HL-60 (cell line): ENCODE measurements at regions not wholly inside any gene's neighbourhood (a gene's known extent, or its start where the extent isn't known, plus 50 kb on each side); places are given as distances from the start of the nearest gene placed in this dataset.

Experiments
- DNase-seq, 2 experiments: peaks; one replicate each; pipeline ENCODE4 v3.0.0-alpha.2; 2010 to 2020; ENCODE audit warnings: low read depth in 1 of 2, low spot score in 1 of 2
- H3K27ac ChIP-seq: fragments of 250-450 bp; sonication (Bioruptor Pico); replicated peaks from 2 replicates; pipeline ENCODE4 v1.5.1; 2020; ENCODE audit warnings: mild to moderate bottlenecking, moderate library complexity
- H3K27me3 ChIP-seq: fragments of 250-450 bp; sonication (Bioruptor Pico); 2 replicates; pipeline ENCODE4 v1.5.1; 2021; ENCODE audit warnings: mild to moderate bottlenecking, moderate library complexity; ENCODE audit not compliant: insufficient read depth, poor library complexity, severe bottlenecking
- H3K4me3 ChIP-seq: replicated peaks from 2 replicates; pipeline ENCODE4 v1.5.1; 2011; ENCODE audit warnings: mild to moderate bottlenecking, control low read depth, low read length; ENCODE audit not compliant: insufficient read depth
- GABPA ChIP-seq: IDR thresholded peaks from 2 replicates; pipeline ENCODE4 v1.6.1; 2012; ENCODE audit warnings: low read depth
- POLR2AphosphoS5 ChIP-seq: IDR thresholded peaks from 2 replicates; pipeline ENCODE4 v1.6.1; 2012; ENCODE audit warnings: low read depth
- SPI1 ChIP-seq: IDR thresholded peaks from 2 replicates; pipeline ENCODE4 v1.6.1; 2012; ENCODE audit warnings: low read depth, mild to moderate bottlenecking, borderline replicate concordance
- TF ChIP-seq, protein P1 (sequence below): IDR thresholded peaks from 2 replicates; pipeline ENCODE4 v1.6.1; 2012; ENCODE audit warnings: low read depth; ENCODE audit not compliant: insufficient replicate concordance
- TF ChIP-seq, protein P2 (sequence below): IDR thresholded peaks from one replicate; pipeline ENCODE4 v1.5.1; 2011; ENCODE audit warnings: low read length, control low read depth, inconsistent platforms; ENCODE audit not compliant: insufficient read depth

DNA sequence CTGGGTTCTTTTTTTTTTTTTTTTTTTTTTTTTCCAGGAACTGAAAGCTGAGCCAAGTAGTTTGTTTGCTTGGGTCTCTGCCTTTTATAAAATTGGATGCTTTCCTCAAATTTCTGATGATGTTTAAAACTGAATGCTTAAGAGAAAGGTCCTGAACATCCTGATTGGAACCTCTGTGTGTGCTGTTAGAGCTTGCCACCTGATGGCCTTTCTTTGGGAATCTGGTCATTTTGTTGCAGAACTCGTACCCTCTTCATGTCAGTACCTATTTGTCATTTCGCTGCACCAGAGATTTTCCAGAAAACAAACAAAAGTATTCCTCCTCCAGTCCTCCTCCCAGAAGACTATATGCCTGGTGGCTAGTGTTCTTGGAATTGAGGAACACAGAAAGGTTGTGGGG is 81.2 kb upstream of the KLF12 start:
- Histone ChIP-seq H3K27me3 (no peaks in the 10 kb centered on the region), H3K27ac (no peak overlapping the region), H3K4me3 (no peak overlapping the region)
- TF ChIP-seq, protein P1, sequence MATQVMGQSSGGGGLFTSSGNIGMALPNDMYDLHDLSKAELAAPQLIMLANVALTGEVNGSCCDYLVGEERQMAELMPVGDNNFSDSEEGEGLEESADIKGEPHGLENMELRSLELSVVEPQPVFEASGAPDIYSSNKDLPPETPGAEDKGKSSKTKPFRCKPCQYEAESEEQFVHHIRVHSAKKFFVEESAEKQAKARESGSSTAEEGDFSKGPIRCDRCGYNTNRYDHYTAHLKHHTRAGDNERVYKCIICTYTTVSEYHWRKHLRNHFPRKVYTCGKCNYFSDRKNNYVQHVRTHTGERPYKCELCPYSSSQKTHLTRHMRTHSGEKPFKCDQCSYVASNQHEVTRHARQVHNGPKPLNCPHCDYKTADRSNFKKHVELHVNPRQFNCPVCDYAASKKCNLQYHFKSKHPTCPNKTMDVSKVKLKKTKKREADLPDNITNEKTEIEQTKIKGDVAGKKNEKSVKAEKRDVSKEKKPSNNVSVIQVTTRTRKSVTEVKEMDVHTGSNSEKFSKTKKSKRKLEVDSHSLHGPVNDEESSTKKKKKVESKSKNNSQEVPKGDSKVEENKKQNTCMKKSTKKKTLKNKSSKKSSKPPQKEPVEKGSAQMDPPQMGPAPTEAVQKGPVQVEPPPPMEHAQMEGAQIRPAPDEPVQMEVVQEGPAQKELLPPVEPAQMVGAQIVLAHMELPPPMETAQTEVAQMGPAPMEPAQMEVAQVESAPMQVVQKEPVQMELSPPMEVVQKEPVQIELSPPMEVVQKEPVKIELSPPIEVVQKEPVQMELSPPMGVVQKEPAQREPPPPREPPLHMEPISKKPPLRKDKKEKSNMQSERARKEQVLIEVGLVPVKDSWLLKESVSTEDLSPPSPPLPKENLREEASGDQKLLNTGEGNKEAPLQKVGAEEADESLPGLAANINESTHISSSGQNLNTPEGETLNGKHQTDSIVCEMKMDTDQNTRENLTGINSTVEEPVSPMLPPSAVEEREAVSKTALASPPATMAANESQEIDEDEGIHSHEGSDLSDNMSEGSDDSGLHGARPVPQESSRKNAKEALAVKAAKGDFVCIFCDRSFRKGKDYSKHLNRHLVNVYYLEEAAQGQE, result no peak
- no peak for TF ChIP-seq POLR2AphosphoS5
- no peak for DNase-seq

DNA sequence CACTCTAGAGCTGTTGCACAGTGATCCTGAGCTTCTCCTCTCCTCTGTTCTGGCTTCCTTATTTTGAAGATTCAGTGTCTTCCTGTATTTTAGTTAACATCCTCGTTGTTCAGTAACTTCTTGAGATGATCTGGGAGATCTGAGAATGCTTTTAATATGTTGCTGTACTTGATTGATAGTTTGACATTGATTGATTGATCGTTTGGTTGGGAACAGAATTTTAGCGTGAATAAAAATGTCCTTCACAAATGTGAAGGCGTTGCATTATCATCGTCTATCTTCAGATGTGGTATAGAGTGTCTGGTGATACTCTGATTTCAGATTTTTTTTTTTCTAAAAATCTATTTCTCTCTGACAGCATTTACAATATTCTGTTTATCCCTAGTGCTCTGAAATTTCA is 80.1 kb upstream of the KLF12 start:
- no peak for TF ChIP-seq GABPA
- TF ChIP-seq, protein P2, sequence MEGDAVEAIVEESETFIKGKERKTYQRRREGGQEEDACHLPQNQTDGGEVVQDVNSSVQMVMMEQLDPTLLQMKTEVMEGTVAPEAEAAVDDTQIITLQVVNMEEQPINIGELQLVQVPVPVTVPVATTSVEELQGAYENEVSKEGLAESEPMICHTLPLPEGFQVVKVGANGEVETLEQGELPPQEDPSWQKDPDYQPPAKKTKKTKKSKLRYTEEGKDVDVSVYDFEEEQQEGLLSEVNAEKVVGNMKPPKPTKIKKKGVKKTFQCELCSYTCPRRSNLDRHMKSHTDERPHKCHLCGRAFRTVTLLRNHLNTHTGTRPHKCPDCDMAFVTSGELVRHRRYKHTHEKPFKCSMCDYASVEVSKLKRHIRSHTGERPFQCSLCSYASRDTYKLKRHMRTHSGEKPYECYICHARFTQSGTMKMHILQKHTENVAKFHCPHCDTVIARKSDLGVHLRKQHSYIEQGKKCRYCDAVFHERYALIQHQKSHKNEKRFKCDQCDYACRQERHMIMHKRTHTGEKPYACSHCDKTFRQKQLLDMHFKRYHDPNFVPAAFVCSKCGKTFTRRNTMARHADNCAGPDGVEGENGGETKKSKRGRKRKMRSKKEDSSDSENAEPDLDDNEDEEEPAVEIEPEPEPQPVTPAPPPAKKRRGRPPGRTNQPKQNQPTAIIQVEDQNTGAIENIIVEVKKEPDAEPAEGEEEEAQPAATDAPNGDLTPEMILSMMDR, result no peak
- no peak for TF ChIP-seq POLR2AphosphoS5
- no peak for TF ChIP-seq SPI1
- TF ChIP-seq, protein P1, result no peak
- no peak for DNase-seq
- Histone ChIP-seq H3K27me3 (no peaks in the 10 kb centered on the region), H3K4me3 (no peak overlapping the region), H3K27ac (no peak overlapping the region)

DNA sequence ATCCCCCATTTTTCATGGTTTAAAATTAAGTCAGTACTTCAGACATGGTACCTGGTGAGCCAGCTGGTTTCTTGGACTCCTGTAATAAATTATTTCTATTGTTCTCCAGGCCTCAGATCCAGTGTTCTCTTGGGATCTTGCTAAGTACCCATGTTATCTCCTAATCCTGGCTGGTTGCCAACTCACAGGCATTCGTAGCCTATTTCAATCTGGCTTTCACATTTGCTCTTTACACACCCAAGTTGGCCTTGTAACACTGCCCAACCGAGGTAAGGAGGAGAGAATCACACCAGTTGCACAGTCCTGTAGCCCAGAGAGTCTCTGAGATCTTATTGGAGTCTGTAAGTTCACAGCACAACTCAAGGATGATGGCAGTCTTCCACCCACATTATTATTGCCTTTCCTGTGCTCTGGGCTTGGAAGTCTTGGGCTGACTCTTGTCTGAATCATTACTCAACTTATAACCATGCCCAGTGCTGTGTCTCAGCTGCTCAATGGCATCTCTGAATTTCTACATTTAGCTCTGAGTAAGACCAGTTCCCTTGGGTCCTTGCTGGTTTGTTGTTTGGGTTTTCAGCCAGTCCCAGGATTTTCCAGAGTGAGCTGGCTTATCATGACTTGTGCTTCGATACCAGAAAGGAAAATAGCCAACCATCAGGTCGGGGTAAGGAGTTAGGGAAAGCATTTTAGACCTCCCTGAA is 76.6 kb upstream of the KLF12 start:
- H3K27me3 ChIP-seq, result no peaks in the 10 kb centered on the region
- no peak for TF ChIP-seq GABPA
- TF ChIP-seq, protein P1, result no peak
- no peak for TF ChIP-seq POLR2AphosphoS5
- TF ChIP-seq SPI1, result no peak
- TF ChIP-seq, protein P2, result no peak
- DNase-seq, result no peak
- H3K4me3 ChIP-seq, result no peak overlapping the region
- H3K27ac ChIP-seq, result no peak overlapping the region
